Lower leg skin (tissue), 3 donors: ENCODE measurements at regions not wholly inside any gene's neighbourhood (a gene's known extent, or its start where the extent isn't known, plus 50 kb on each side); places are given as distances from the start of the nearest gene placed in this dataset.

Experiments used
- CTCF ChIP-seq, 3 donors: fragments of 450-650 bp; IDR thresholded peaks; one replicate each; pipeline ENCODE4 v1.5.1; 2016; ENCODE audit warnings: antibody characterized with exemption in 3 of 3, mild to moderate bottlenecking in 3 of 3, moderate library complexity in 2 of 3
- POLR2A ChIP-seq, 2 donors: fragments of 450-650 bp; IDR thresholded peaks; one replicate each; pipeline ENCODE4 v1.6.1; 2016 to 2017; ENCODE audit warnings: antibody characterized with exemption in 2 of 2, mild to moderate bottlenecking in 1 of 2, moderate library complexity in 1 of 2

GRCh38 chr5:155983954-155984353, 343.0 kb upstream of the SGCD start:
- no peak for TF ChIP-seq CTCF (IDR thresholded peaks at IDR 0.05)
- no peak for TF ChIP-seq POLR2A (IDR thresholded peaks at IDR 0.05)
